Upper lobe of left lung (tissue), 4 donors: ENCODE measurements at regions not wholly inside any gene's neighbourhood (a gene's known extent, or its start where the extent isn't known, plus 50 kb on each side); places are given as distances from the start of the nearest gene placed in this dataset.

Experiments
- CTCF ChIP-seq, 6 experiments: fragments of 450-650 bp in 4 of 6; fragments of 200-600 bp in 2 of 6; sonication (generic) in 2 of 6; IDR thresholded peaks; one replicate each; pipeline ENCODE4 v1.5.1; 2016 to 2019; ENCODE audit warnings: antibody characterized with exemption in 6 of 6
- EP300 ChIP-seq, 4 donors: sonication (generic); formaldehyde crosslinking; IDR thresholded peaks; one replicate each; pipeline ENCODE4 v1.5.1; 2017; ENCODE audit warnings: antibody characterized with exemption in 4 of 4, control low read depth in 2 of 4

DNA sequence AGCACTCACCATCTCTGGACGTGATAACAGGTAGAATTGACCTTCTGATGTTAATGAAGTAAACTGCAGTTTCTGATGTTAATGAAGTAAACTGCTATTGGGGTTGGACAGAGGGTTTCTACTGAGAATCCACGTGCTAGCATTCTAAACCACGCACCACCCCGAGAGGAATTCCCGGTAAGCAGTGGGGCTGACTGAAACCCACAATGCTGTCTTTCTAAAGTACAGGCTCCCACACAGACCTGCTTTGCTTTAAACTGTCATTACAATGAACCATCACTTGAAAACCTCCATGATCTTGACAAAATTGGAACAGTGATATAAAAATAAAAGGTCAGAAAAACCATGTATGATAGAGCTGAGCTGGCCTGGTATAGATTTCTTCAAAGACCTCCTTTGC is 559.0 kb downstream of the FGF9 start:
- TF ChIP-seq CTCF (IDR thresholded peaks at IDR 0.05), result no peak
- TF ChIP-seq EP300 (IDR thresholded peaks at IDR 0.05), result no peak
